K562 (cell line): ENCODE measurements at regions not wholly inside any gene's neighbourhood (a gene's known extent, or its start where the extent isn't known, plus 50 kb on each side); places are given as distances from the start of the nearest gene placed in this dataset.

Source experiments
- SREBF1 ChIP-seq: fragments of 150-350 bp; IDR thresholded peaks from 2 replicates; pipeline ENCODE4 v1.6.1; 2014; ENCODE audit warnings: antibody characterized with exemption, low read depth, low read length, borderline replicate concordance
- TF ChIP-seq, protein P1 (sequence below): fragments of 200-600 bp; sonication (generic); IDR thresholded peaks from one replicate; pipeline ENCODE4 v1.6.1; 2012; ENCODE audit warnings: mild to moderate bottlenecking, low read depth, low read length, inconsistent platforms
- TF ChIP-seq, protein P2 (sequence below): fragments of 250-450 bp; sonication (Bioruptor Pico); IDR thresholded peaks from 2 replicates; pipeline ENCODE4 v1.5.0; 2022; ENCODE audit warnings: mild to moderate bottlenecking

DNA sequence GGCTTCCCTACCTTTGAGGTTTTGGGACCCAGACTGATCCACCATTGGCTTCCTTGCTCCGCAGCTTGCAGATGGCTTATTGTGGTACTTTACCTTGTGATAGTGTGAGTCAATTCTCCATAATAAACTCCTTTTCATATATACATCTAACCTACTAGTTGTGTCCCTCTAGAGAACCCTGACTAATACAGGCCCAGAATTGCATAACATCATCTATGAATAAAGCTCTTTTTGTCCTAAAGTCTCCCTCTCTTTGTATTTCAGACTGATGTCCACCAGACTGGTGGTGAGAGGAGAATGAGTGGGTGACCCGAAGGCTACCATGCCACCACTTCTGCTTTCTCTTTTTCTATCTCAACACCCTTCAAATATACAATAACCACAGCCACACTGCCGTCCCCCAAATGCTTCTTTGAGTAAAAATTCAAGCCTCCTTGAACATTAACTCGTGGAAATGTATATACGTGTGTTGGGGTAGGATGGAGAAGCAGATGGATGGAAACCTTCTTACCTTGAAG lies 265.7 kb downstream of the PTBP2 start (continued):
- TF ChIP-seq, protein P1, sequence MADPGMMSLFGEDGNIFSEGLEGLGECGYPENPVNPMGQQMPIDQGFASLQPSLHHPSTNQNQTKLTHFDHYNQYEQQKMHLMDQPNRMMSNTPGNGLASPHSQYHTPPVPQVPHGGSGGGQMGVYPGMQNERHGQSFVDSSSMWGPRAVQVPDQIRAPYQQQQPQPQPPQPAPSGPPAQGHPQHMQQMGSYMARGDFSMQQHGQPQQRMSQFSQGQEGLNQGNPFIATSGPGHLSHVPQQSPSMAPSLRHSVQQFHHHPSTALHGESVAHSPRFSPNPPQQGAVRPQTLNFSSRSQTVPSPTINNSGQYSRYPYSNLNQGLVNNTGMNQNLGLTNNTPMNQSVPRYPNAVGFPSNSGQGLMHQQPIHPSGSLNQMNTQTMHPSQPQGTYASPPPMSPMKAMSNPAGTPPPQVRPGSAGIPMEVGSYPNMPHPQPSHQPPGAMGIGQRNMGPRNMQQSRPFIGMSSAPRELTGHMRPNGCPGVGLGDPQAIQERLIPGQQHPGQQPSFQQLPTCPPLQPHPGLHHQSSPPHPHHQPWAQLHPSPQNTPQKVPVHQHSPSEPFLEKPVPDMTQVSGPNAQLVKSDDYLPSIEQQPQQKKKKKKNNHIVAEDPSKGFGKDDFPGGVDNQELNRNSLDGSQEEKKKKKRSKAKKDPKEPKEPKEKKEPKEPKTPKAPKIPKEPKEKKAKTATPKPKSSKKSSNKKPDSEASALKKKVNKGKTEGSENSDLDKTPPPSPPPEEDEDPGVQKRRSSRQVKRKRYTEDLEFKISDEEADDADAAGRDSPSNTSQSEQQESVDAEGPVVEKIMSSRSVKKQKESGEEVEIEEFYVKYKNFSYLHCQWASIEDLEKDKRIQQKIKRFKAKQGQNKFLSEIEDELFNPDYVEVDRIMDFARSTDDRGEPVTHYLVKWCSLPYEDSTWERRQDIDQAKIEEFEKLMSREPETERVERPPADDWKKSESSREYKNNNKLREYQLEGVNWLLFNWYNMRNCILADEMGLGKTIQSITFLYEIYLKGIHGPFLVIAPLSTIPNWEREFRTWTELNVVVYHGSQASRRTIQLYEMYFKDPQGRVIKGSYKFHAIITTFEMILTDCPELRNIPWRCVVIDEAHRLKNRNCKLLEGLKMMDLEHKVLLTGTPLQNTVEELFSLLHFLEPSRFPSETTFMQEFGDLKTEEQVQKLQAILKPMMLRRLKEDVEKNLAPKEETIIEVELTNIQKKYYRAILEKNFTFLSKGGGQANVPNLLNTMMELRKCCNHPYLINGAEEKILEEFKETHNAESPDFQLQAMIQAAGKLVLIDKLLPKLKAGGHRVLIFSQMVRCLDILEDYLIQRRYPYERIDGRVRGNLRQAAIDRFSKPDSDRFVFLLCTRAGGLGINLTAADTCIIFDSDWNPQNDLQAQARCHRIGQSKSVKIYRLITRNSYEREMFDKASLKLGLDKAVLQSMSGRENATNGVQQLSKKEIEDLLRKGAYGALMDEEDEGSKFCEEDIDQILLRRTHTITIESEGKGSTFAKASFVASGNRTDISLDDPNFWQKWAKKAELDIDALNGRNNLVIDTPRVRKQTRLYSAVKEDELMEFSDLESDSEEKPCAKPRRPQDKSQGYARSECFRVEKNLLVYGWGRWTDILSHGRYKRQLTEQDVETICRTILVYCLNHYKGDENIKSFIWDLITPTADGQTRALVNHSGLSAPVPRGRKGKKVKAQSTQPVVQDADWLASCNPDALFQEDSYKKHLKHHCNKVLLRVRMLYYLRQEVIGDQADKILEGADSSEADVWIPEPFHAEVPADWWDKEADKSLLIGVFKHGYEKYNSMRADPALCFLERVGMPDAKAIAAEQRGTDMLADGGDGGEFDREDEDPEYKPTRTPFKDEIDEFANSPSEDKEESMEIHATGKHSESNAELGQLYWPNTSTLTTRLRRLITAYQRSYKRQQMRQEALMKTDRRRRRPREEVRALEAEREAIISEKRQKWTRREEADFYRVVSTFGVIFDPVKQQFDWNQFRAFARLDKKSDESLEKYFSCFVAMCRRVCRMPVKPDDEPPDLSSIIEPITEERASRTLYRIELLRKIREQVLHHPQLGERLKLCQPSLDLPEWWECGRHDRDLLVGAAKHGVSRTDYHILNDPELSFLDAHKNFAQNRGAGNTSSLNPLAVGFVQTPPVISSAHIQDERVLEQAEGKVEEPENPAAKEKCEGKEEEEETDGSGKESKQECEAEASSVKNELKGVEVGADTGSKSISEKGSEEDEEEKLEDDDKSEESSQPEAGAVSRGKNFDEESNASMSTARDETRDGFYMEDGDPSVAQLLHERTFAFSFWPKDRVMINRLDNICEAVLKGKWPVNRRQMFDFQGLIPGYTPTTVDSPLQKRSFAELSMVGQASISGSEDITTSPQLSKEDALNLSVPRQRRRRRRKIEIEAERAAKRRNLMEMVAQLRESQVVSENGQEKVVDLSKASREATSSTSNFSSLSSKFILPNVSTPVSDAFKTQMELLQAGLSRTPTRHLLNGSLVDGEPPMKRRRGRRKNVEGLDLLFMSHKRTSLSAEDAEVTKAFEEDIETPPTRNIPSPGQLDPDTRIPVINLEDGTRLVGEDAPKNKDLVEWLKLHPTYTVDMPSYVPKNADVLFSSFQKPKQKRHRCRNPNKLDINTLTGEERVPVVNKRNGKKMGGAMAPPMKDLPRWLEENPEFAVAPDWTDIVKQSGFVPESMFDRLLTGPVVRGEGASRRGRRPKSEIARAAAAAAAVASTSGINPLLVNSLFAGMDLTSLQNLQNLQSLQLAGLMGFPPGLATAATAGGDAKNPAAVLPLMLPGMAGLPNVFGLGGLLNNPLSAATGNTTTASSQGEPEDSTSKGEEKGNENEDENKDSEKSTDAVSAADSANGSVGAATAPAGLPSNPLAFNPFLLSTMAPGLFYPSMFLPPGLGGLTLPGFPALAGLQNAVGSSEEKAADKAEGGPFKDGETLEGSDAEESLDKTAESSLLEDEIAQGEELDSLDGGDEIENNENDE: no peak
- TF ChIP-seq, protein P2, sequence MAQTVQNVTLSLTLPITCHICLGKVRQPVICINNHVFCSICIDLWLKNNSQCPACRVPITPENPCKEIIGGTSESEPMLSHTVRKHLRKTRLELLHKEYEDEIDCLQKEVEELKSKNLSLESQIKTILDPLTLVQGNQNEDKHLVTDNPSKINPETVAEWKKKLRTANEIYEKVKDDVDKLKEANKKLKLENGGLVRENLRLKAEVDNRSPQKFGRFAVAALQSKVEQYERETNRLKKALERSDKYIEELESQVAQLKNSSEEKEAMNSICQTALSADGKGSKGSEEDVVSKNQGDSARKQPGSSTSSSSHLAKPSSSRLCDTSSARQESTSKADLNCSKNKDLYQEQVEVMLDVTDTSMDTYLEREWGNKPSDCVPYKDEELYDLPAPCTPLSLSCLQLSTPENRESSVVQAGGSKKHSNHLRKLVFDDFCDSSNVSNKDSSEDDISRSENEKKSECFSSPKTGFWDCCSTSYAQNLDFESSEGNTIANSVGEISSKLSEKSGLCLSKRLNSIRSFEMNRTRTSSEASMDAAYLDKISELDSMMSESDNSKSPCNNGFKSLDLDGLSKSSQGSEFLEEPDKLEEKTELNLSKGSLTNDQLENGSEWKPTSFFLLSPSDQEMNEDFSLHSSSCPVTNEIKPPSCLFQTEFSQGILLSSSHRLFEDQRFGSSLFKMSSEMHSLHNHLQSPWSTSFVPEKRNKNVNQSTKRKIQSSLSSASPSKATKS (CRISPR knock-in tag): no peak
- no peak for TF ChIP-seq SREBF1
